HG03039 (cell line): ENCODE measurements at regions not wholly inside any gene's neighbourhood (a gene's known extent, or its start where the extent isn't known, plus 50 kb on each side); places are given as distances from the start of the nearest gene placed in this dataset.

Experiments
- ATAC-seq: cut with Tn5 transposase; IDR thresholded peaks from one replicate; pipeline ENCODE4 v1.9.1; 2021; ENCODE audit warnings: mild to moderate bottlenecking, moderate library complexity; ENCODE audit not compliant: unreplicated experiment

DNA sequence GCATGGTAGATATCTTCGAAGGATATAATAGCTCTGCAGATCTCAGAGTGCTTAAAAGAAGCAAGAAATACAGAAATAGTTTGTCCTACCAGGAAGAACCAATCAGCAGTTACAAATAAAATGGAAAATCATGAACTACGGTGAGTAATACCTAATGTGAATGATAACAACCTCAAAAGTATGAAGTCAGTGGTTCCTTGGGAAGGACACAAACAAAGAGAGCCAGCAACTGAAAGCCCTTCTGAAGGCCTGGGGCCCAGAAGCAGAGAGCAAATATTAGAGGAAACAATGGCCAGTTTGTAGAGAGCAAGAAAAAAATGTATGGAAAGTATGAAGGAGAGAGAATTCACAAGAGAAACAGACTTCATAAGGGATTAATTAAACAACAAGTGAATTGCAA lies 226.8 kb upstream of the CHST9 start:
- no peak for ATAC-seq

DNA sequence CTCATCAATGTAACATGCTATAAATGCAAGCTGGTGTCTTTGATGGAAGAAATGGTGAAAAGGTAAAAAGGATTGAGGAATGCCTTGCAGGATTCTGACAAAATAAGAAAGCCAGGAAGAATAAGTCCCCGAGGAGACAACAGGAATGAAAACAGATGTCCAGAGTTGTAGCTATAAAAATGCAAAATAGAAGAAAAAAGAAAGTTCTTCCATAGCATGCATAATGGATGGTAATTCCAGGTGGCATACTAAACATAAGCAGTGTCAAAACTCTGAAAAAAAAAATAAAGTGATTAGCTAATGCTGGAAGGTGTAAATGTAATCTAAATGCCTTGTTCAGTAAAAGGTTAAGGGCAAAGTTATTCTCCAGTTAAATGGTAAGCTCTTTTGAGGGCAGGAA lies 225.9 kb upstream of the CHST9 start:
- no peak for ATAC-seq

DNA sequence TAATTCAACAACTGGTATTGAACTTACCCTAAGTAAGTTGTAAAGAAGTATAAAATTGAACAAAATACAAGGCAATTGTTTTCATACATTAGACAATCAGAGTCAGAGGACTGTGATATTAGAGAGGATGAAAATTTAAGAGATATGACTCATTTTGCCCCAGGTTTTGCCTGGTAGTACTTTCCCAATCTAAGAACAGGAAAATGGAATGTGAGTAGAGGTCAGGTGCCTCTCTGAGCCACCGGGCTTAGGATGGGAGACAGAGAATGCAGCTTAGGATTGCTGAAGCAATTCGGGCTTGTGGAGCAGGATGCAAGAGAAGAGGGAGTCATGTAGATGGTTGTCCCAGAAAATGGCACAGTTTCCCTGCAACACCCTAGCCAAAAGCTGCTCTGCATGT lies 219.7 kb upstream of the CHST9 start:
- no peak for ATAC-seq

DNA sequence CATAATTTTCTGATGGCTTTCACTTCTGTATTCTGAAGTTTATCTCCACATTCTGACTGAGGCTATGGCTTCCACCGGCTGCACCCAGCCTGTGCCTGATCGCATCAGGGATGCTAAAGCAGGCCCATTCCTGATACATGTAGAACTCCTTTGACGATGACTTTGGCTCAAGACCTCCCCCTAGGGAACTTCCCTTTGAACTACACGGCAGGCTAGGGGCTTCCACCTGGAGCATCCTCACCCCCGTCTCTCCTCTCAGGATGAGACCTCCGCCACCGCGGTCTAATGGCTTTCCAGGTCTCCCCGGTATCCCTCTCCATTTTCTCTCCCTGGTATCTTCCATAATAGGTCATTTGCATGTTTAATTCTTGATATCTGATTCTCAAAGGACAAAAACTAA lies 214.9 kb upstream of the CHST9 start:
- ATAC-seq: no peak

DNA sequence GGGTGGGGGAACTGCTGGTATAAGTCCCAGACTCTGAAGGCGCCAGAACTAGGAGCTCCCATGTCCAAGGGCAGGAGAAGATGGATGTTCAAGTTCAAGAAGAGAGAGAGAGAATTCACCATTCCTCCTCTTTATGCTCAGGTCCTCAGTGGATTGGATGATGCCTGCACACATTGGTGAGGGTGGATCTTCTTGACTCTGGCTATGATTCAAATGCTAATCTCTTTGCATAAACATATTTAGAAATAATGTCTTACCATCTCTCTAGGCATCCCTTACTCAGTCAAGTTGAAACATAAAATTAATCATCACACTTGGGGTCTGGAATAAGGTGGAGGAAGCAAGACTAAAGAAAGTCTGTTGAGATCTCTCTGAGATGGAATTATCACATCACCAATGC lies 210.6 kb upstream of the CHST9 start:
- ATAC-seq: no peak

DNA sequence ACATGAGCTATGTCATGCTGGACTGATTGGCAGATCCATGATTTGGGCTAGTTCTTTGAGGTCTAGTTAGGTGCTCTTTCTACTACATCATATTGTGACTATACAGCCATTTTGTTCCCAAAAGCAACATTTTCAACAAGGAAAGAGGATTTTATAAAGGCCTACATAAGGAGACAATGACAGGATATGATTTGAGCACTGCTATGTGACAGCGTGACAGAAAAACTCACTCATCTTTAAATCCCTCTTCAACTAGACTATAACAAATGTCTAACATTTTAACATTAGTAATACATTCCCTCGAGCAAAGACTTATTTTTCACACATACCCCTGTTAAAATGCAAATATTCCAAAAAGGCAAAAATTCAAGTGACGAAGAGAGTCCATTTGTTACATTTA lies 209.6 kb upstream of the CHST9 start:
- ATAC-seq: no peak

DNA sequence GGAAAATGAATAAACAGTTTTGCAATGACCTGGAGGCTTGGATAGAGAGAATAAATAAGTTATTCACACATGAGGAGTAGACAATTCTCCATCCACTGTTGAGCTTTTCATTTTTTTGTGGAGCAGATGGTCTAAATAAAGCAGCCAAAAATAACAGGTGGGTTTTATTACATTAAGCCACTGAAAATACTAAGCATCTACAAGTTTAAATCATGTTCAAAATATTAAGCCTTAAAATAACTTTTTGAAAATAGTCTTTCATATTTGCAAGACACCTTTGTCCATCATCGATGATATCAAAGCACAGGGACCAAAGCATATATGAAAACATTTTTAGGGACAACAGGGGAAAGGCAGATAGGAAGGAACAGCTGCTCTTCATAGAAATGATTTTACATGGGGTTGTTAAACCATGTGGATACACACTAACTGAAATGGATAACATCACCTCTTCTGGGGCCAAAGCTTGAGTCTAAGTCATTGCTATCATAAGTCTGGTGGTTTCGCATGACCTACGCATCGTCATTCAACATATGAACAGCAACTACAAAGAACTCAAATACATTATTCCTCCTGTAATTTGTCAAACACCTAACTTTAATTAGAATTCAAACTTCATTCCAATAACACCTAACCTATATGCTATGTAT lies 197.6 kb upstream of the CHST9 start:
- no peak for ATAC-seq

DNA sequence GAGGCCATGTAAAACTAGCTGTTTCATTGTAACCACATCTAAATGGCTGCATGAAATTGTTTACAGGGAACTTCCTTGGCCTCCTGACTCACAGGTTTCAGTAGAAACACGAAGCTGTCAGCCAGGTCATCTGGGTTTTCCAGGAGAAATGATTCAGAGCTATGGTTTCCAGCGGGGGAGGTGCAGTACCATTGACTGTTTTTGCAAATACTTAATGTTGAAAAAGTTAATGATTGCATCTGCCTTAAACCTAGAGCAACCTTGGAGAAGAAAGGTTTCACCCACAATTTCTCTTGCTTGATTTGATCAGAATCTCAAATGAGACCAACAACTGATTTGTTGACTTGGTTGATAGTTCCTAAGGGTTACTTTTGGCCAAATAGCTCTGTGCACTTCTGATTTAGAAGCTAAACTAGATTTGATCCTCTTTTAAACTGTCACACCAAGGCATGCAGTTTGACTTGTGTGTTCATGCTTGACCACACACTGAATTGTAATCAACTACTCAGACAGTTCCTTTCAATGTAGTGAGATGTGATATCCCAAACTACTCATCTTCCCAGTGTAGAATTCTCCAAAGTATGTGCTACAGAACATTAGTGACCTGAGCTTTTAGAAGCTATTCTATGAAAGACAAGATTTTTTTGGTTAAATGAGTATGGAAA lies 193.5 kb upstream of the CHST9 start:
- peak; percentile 51 for ATAC-seq

DNA sequence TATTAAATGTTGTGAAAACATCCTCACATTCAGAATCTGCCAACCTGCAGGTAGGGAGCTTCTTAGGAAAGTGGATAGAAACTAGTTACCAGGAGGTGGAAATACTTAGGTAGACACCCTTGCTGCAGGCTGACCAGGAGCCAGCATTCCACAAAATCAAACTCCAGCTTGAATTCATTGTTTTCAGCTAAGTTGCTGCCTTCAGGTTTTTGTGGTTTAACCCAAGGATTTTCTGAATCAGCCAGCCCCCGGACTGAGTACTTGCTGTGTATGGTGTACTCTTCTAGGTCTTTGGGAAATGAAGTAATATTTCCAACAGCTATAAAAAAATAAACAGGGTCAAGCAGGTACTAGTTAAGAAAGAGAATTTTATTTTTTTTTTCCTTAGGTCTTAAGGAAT lies 192.1 kb upstream of the CHST9 start:
- no peak for ATAC-seq

DNA sequence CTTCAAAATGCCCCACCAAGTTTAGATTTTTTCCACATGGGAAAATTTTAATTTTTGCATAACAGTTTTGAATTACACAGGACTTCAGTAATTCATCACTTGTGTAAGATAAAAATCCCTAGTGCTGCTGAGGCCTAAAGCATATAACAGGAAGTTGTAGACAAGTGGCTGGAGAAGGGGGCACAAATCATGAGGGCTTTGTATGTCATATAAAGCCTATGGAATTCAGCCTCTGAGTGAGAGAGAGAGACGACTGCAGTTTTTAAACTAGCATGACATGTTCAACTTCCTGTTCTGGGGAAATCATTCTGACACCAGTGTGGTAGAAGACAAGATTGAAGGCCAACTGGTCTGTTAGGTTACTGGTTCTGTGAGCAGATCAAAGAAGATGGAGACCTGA lies 187.3 kb upstream of the CHST9 start:
- ATAC-seq: no peak

DNA sequence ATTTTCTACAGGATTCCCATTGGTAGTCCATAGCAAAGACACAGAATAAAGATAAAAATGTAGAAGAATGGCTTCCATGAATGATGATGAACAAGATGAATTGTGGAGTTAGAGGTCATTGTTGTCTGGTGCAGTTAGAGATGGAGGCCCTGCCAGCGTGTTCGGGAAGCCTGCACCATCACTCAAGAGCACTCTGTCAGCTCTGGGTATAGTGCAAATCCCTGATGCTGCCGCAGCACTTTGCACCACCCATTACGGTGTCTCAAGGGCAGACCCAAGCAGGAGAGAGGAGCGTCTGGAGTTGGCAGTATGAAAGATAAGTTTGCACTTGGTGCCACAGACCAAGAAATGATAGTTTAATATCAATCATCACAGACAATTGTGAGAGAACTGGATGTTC lies 181.6 kb upstream of the CHST9 start:
- no peak for ATAC-seq

DNA sequence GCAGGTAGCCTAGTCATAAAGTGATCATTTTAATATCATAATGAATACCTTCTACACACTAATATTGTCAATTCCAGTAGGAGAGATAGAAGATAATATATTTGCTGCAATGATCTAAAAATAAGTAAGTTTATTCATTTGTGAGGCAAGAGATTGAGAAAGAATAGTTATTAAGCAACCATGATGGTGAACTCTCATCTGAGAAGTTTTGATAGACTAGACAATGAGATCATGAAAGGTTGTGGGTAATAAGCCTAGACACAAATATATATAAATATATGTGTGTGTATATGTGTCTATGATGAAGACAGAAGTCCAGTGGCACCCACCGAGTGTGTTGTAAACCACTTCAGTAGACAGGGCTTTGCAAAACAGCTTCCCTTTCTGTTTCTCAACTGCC lies 181.0 kb upstream of the CHST9 start:
- ATAC-seq: no peak

DNA sequence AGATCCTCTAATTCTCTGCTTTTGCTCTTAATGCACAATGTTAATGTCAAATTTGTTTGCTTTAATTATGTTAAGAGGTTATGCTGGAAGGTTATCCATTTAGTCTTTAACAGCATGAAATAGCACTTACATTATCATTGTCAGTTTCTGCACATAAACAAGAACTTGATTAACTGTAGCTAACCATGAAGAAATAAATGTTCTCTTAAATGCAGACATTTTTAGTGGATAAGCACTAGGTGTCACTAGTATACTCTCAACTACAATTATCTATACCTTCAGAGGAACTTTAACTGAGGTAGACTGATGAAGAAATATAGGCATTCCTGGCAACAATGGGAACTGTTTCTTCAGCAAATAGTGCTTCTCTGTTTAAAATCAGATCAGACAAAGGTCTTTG lies 178.8 kb upstream of the CHST9 start:
- ATAC-seq: no peak

DNA sequence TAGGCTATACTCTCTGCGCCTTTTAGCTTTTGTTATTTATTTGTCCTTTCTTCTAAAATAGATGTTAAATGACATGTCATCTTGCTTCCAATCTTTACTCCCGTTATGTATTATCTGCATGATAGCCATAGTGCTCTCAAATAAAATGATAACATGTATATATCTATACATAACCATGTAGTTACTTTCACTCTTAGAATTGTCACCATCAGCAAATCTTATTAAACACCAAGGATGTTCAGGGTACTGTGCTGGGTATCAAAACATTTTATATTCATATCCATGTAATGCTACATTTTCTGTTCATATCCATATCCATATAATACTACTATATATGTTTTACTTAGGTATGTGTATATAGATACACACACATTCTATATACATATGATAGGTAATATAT lies 176.4 kb upstream of the CHST9 start:
- no peak for ATAC-seq

DNA sequence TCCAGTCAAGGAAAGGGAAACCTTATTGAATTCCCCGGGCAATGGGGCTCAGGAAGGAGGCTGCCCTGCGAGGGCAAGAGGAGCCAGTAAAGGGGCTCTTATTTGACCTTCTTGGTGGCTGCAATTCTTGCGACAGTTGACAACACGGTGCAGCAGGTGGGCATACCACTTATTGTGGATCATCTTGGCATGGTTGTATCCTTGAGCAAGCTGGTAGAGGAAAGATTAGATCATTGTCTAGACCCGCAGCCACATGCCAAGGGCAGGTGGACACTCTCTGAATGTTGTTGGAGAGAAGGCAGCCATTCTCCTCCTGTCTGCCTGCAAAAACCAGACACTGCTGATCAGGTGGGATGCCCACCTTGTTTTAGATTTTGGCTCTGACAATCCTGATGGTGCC lies 170.2 kb upstream of the CHST9 start:
- ATAC-seq: no peak

DNA sequence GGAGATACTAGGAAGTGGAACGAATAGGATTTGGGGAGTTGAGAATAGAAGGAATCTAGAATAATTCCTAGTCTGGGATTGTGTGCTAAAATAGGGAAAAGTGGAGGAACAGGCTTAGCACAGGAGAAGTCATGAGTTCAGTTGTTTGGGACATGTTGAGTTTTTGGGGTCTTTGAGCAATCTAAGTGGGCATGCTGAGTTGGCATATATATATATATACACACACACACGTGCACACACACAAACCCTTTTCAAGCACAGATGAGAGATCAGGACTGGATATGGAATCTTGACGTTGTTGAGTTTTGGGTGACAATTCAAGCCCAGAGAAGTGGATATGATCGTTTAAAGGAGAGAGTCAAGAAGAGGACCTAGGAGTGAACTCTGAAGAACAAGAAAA lies 168.2 kb upstream of the CHST9 start:
- ATAC-seq: no peak

DNA sequence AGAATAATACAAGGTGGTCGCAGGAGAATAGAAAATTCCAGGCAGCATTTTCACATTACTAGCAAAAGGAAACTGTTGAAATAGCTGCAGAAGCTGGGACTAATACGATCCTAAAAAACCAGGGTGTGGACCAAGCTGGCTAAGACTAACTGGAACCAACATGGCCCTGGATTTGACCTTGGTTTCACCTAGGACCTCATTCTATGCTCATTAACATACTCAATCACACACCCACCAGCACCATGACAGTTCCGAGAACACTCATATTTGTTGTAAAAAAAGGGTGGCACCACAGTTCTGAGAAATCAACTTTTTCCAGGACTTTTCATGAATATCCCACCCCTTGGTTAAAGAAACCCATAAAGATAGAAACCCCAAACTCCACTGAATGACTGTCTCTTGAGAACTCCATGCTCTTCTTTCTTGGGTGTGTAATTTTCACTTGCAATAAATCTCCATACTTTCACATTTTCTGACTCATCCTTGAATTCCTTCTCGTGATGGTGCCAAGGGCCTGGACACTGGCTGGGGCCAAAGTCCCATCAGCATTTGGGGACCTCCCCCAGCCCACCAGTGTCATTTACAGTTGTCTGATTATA lies 164.3 kb upstream of the CHST9 start:
- ATAC-seq: no peak

DNA sequence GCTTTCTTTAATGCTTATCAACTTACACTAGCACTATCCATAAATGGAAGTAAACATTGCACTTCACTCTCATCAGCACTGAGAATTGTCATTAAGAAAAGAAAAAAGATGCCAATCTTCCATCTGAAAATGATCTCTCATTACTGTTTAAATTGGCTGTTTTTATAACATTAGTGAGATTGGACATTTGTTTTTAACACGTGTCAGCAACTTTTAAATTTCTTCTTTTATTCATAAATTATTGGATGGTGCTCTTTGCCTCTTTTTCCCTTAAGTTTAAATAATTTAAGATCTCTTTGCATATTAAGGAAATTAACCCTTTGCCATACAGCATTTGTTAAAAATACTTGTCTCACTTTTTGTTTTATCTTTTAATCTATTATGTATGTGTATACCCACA lies 146.5 kb upstream of the CHST9 start:
- no peak for ATAC-seq

DNA sequence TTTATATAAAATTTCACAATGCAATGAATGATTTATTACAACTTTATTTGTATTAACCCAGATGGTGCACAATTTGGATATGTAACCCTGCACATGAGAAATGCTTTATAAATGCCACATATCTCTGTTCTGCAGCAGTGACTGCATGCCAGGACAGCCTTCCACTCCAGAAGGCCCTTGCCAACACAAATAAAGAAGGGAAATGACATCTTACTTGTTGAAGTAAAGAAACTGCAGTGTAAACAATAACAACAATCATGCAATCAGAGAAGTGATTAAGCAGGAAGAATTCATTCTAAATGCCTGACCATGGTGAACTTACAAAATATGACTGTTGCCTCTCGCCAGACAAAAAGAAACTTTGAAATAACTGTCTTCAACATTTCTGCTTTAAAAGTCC lies 129.9 kb upstream of the CHST9 start:
- ATAC-seq: no peak

DNA sequence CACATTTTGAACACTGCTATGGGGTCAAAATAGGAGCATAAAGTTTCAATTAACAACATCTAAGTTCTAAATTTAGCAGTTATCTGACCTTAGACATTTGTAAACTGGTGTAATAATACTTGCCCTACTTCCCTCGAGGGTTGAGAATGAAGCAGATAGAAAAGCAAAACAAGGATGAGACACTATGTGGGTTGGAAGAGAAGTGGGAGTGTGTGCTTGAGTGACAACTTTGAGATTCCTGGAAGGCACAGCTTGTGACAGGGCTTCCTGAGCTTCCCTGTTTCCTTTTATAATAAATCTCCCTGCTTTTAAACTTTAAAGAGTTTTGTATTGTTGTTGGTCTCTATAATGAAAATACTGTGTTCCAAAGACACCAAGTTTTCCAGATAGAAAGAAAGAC lies 128.6 kb upstream of the CHST9 start:
- ATAC-seq: no peak

DNA sequence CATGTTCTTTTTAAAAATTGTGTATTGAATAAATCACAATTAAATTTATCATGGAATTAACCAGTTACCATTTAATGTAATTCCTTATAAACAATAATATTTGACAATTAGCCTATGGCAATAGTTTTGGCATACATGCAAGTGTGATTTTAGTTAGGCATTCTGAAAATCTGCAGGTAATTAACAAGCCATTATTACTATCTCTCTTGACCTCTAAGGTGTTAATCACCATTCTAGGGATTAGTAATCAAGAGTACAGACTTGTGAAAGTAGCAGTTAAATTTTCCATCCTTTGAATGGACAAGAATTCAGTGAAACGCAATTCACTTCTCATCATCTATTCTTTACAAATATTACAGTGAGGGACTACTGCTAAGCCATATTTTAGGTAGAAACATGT lies 127.7 kb upstream of the CHST9 start:
- no peak for ATAC-seq

DNA sequence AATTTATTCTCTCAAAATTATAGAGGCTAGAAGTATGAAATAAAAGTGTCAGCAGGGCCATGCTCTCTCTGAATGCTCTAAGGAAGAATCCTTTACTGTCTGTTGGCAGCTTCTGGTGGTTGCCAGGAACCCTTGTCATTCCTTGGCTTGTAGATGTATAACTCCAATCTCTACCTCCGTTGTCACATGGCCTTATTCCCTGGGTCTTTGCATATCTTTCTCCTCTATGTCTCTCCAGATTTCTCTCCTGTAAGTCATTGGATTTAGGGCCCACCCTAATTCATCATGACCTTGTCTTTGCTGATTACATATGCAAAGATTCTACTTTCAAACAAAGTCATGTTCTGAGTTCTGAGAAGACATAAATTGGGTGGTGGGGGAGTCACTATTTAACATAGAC lies 127.0 kb upstream of the CHST9 start:
- no peak for ATAC-seq

DNA sequence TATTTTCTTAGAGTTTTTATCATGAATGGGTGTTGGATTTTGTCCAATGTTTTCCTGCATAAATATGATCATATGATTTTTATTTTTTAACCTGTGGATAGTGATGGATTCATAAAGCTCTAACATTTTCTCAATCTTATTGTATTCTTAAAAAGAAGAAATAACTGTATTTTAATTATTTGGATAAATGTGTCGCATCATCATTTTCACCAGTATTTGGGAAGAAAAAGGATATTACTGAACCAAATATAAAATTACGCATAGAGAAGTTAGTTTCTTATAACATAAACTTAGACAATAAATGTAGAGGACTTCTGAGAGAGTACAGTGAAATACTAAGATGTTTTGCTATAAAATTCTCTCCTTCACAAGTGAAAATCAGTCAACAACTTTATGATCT lies 126.0 kb upstream of the CHST9 start:
- no peak for ATAC-seq
